ENCODE measurements at regions not wholly inside any gene's neighbourhood (a gene's known extent, or its start where the extent isn't known, plus 50 kb on each side); places are given as distances from the start of the nearest gene placed in this dataset.

- DNase-seq, result no peak
Measured at GRCh38 chr4:121277194-121278105, 103.4 kb downstream of the QRFPR start.

GRCh38 chr4:121273191-121273590 is 107.6 kb downstream of the QRFPR start:
- DNase-seq, result no peak

GRCh38 chr4:121272526-121272925 is 108.3 kb downstream of the QRFPR start:
- DNase-seq, result no peak

- DNase-seq, result no peak
Measured at GRCh38 chr4:121270389-121270788, 106.3 kb upstream of the TNIP3 start.

GRCh38 chr4:121269001-121269400 is 104.9 kb upstream of the TNIP3 start:
- DNase-seq, result no peak

- DNase-seq, result no peak
Measured at GRCh38 chr4:121266982-121267381, 102.9 kb upstream of the TNIP3 start.

- DNase-seq, result no peak
Measured at GRCh38 chr4:121256887-121257466, 92.9 kb upstream of the TNIP3 start.

GRCh38 chr4:121255986-121256750 is 92.0 kb upstream of the TNIP3 start:
- DNase-seq, result no peak

- no peak for DNase-seq
Measured at GRCh38 chr4:121253961-121254360, 89.8 kb upstream of the TNIP3 start.

GRCh38 chr4:121252224-121252806 is 88.2 kb upstream of the TNIP3 start:
- peak; percentile 19 for DNase-seq

GRCh38 chr4:121248747-121249146 is 84.6 kb upstream of the TNIP3 start:
- DNase-seq, result no peak

- no peak for DNase-seq
Measured at GRCh38 chr4:121246698-121247097, 82.6 kb upstream of the TNIP3 start.

- DNase-seq, result no peak
Measured at GRCh38 chr4:121243485-121243884, 79.4 kb upstream of the TNIP3 start.

GRCh38 chr4:121242188-121242750 is 78.1 kb upstream of the TNIP3 start:
- DNase-seq, result no peak

- no peak for DNase-seq
Measured at GRCh38 chr4:121239951-121240350, 75.8 kb upstream of the TNIP3 start.

GRCh38 chr4:121238461-121238860 is 74.3 kb upstream of the TNIP3 start:
- no peak for DNase-seq

- DNase-seq, result no peak
Measured at GRCh38 chr4:121237069-121237399, 72.9 kb upstream of the TNIP3 start.

GRCh38 chr4:121236353-121237068 is 72.4 kb upstream of the TNIP3 start:
- no peak for DNase-seq

GRCh38 chr4:121233982-121234381 is 69.9 kb upstream of the TNIP3 start:
- no peak for DNase-seq

GRCh38 chr4:121229993-121230392 is 65.9 kb upstream of the TNIP3 start:
- DNase-seq, result no peak

- DNase-seq, result no peak
Measured at GRCh38 chr4:121228848-121229247, 64.7 kb upstream of the TNIP3 start.

- DNase-seq, result no peak
Measured at GRCh38 chr4:121227341-121227792, 63.2 kb upstream of the TNIP3 start.
